Brain microvascular endothelial cell (primary cell): ENCODE measurements at regions not wholly inside any gene's neighbourhood (a gene's known extent, or its start where the extent isn't known, plus 50 kb on each side); places are given as distances from the start of the nearest gene placed in this dataset.

Experiments
- DNase-seq: peaks from one replicate; pipeline ENCODE4 v3.0.0-alpha.2; 2020
- H3K27ac ChIP-seq: fragments of 250-450 bp; sonication (Bioruptor Pico); 2 replicates; pipeline ENCODE4 v1.5.1; 2020; ENCODE audit warnings: mild to moderate bottlenecking, moderate library complexity
- H3K27me3 ChIP-seq: fragments of 250-450 bp; sonication (Bioruptor Pico); replicated peaks from 2 replicates; pipeline ENCODE4 v1.5.1; 2020; ENCODE audit warnings: mild to moderate bottlenecking
- H3K36me3 ChIP-seq: fragments of 250-450 bp; sonication (Bioruptor Pico); replicated peaks from 2 replicates; pipeline ENCODE4 v1.5.1; 2020; ENCODE audit warnings: mild to moderate bottlenecking
- H3K4me3 ChIP-seq: 2 replicates; pipeline ENCODE4 v1.5.1; 2011; ENCODE audit warnings: low read depth, mild to moderate bottlenecking, control low read depth, low read length, moderate library complexity
- CTCF ChIP-seq: IDR thresholded peaks from 2 replicates; pipeline ENCODE4 v1.5.1; 2011; ENCODE audit warnings: low read depth, mild to moderate bottlenecking, moderate library complexity, low read length, control low read depth, inconsistent platforms; ENCODE audit errors: missing control alignments
- in situ Hi-C: cut with HindIII; loops from 2 replicates; pipeline ENCODE4 v1.10.0; 2017; ENCODE audit warnings: low sequenced_read_pairs, low pct_ligation_motif_present

- Histone ChIP-seq H3K36me3 (no peaks in the 10 kb centered on the region), H3K27me3 (no peaks in the 10 kb centered on the region), H3K27ac (no peak overlapping the region), H3K4me3 (no peak overlapping the region)
- DNase-seq = no peak
- in situ Hi-C loops = no loop called here
- no peak for TF ChIP-seq CTCF
Measured at GRCh38 chr13:50344717-50345116, 329.5 kb downstream of the KCNRG start.

- no peaks in the 10 kb centered on the region for H3K36me3 ChIP-seq
- no peak for DNase-seq
- in situ Hi-C loops = no loop called here
- no peak overlapping the region for H3K4me3 ChIP-seq
- H3K27ac ChIP-seq = no peak overlapping the region
- H3K27me3 ChIP-seq = no peaks in the 10 kb centered on the region
- no peak for TF ChIP-seq CTCF
Measured at GRCh38 chr13:50345804-50346203, 330.6 kb downstream of the KCNRG start.

GRCh38 chr13:50348371-50348770 is 333.1 kb downstream of the KCNRG start:
- no peak overlapping the region for H3K4me3 ChIP-seq
- DNase-seq = no peak
- no peak for TF ChIP-seq CTCF
- no peaks in the 10 kb centered on the region for H3K27me3 ChIP-seq
- in situ Hi-C loops = no loop called here
- no peak overlapping the region for H3K27ac ChIP-seq
- H3K36me3 ChIP-seq = no peaks in the 10 kb centered on the region

- no peak for TF ChIP-seq CTCF
- Histone ChIP-seq H3K36me3 (no peaks in the 10 kb centered on the region), H3K27ac (no peak overlapping the region), H3K4me3 (no peak overlapping the region), H3K27me3 (no peaks in the 10 kb centered on the region)
- no peak for DNase-seq
- in situ Hi-C loops = no loop called here
Measured at GRCh38 chr13:50352720-50353480, 337.7 kb downstream of the KCNRG start.

- Histone ChIP-seq H3K4me3 (no peak overlapping the region), H3K27me3 (no peaks in the 10 kb centered on the region), H3K27ac (no peak overlapping the region), H3K36me3 (no peaks in the 10 kb centered on the region)
- TF ChIP-seq CTCF = no peak
- in situ Hi-C loops = no loop called here
- DNase-seq = peak; percentile 7
Measured at GRCh38 chr13:50353651-50354415, 338.6 kb downstream of the KCNRG start.
